PFSK-1 (cell line): ENCODE measurements at regions not wholly inside any gene's neighbourhood (a gene's known extent, or its start where the extent isn't known, plus 50 kb on each side); places are given as distances from the start of the nearest gene placed in this dataset.

Experiments
- POLR2AphosphoS5 ChIP-seq: IDR thresholded peaks from 2 replicates; pipeline ENCODE4 v1.6.1; 2012; ENCODE audit warnings: low read depth, mild to moderate bottlenecking, control low read depth, low read length, moderate library complexity
- SIN3A ChIP-seq: IDR thresholded peaks from 2 replicates; pipeline ENCODE4 v1.6.1; 2012; ENCODE audit warnings: mild to moderate bottlenecking, low read length, moderate library complexity, borderline replicate concordance; ENCODE audit not compliant: insufficient read depth
- TAF1 ChIP-seq: IDR thresholded peaks from 2 replicates; pipeline ENCODE4 v1.6.1; 2012; ENCODE audit warnings: low read length, control low read depth, borderline replicate concordance; ENCODE audit not compliant: insufficient read depth
- TF ChIP-seq, protein P1 (sequence below), 2 experiments: IDR thresholded peaks; 2 replicates each; pipeline versions ENCODE4 v1.6.1 to v1.8.0; 2011 to 2012; ENCODE audit warnings: low read depth in 2 of 2, low read length in 2 of 2, control low read depth in 1 of 2, inconsistent platforms in 1 of 2, mild to moderate bottlenecking in 1 of 2, moderate library complexity in 1 of 2; ENCODE audit not compliant: insufficient read depth in 1 of 2

DNA sequence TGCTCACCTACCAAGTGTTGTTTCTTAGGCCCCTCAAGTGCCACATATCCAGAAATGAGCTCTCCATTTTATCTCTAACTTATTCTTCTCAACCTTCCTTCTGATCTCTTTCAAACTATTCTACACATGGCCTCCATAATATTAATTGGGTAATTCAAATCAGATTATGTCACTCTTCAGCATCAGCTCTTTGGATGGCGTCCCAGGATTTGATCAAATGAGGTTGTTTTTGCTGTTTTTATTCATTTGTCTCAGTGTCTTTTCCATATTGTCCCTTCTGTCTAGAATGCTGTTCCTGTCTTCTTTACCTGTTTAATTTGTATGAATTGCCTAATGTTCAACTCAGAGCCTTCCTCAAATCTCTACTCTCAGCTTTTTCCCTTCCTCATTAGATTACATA is 234.6 kb upstream of the CXCL12 start:
- TF ChIP-seq POLR2AphosphoS5 (no peak), TAF1 (no peak), SIN3A (no peak)
- TF ChIP-seq, protein P1, sequence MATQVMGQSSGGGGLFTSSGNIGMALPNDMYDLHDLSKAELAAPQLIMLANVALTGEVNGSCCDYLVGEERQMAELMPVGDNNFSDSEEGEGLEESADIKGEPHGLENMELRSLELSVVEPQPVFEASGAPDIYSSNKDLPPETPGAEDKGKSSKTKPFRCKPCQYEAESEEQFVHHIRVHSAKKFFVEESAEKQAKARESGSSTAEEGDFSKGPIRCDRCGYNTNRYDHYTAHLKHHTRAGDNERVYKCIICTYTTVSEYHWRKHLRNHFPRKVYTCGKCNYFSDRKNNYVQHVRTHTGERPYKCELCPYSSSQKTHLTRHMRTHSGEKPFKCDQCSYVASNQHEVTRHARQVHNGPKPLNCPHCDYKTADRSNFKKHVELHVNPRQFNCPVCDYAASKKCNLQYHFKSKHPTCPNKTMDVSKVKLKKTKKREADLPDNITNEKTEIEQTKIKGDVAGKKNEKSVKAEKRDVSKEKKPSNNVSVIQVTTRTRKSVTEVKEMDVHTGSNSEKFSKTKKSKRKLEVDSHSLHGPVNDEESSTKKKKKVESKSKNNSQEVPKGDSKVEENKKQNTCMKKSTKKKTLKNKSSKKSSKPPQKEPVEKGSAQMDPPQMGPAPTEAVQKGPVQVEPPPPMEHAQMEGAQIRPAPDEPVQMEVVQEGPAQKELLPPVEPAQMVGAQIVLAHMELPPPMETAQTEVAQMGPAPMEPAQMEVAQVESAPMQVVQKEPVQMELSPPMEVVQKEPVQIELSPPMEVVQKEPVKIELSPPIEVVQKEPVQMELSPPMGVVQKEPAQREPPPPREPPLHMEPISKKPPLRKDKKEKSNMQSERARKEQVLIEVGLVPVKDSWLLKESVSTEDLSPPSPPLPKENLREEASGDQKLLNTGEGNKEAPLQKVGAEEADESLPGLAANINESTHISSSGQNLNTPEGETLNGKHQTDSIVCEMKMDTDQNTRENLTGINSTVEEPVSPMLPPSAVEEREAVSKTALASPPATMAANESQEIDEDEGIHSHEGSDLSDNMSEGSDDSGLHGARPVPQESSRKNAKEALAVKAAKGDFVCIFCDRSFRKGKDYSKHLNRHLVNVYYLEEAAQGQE (IDR thresholded peaks at IDR 0.05; ENCODE audit: insufficient read depth in 1 of 2, low read depth in 2 of 2, low read length in 2 of 2) = no peak
